ENCODE measurements at regions not wholly inside any gene's neighbourhood (a gene's known extent, or its start where the extent isn't known, plus 50 kb on each side); places are given as distances from the start of the nearest gene placed in this dataset.

DNA sequence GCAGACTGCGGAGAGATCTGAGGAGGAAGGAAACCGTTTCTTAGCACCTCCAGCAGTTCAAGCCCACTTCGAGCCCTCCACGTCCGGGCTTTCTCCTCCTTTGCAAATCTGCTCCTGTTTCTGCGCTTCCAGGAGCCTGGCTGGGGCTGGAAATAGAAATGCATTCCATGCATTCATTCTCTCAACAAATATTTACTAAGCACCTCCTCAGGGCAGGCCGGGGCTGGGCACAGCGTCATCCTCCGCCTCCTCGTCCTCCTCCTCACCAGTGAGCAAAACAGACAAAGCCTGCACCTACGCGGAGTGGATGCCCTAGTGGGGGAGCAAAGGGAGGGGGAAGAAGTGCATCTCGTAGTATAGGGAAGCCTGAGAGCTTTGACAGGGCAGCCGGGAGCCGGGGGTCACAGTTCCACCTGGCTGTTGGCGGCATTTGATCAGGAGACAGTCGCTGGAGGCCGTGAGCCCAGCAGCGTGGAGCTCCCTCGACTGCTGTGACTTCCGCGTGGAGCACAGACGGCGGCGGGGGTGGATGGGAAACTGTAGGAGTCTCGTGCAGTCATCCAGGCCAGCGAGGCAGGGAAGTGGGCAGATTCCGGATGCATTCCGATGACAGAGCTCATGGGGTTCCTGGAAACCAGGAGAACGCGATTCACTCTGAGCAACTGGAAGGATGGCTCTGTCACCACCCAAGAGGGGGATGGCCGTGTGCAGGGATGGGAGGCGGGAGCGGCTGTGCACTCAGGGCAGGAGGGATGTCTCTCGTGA is 93.5 kb downstream of the SIK1 start:
- ATAC-seq (no peak), DNase-seq (ENCODE audit: low read depth, low spot score) (no peak)
- ChIA-PET POLR2A (interaction anchor here (0.8 kb wide), 1 partner anchor 590 kb away, joined by 3 read pairs; no protein-coding TSS in a partner anchor), RAD21 (ENCODE audit: low non-redundant PET in 1 of 2, low total read pairs in 2 of 2, uncharacterized antibody in 2 of 2, unreplicated experiment in 2 of 2) (no interaction called here), CTCF (no interaction called here)
- peak overlapping the region; percentile 27; the same call in 1 of the 2 replicates for H3K4me2 ChIP-seq (ENCODE audit: low read length)
- H4K20me1 ChIP-seq (ENCODE audit: insufficient read depth): no peaks in the 10 kb centered on the region
- no peaks in the 10 kb centered on the region for H3K27me3 ChIP-seq (ENCODE audit: insufficient read depth, low read length)
- no peak overlapping the region for H3K4me3 ChIP-seq (replicated peaks in 1 of 2; ENCODE audit: low read depth in 1 of 2, low read length in 2 of 2)
- no TSS peak for BruUV-seq (replicated peaks)
- no peaks in the 10 kb centered on the region for H3K36me3 ChIP-seq (ENCODE audit: control insufficient read depth in 1 of 2, insufficient read depth in 2 of 2, low read length in 2 of 2)
- H3K9ac ChIP-seq (ENCODE audit: low read length): no peak overlapping the region
- H2AFZ ChIP-seq (ENCODE audit: low read depth, low read length, poor library complexity, severe bottlenecking): no peak overlapping the region
- no peaks in the 10 kb centered on the region for H3K9me2 ChIP-seq (ENCODE audit: insufficient read depth)
- H3K9me3 ChIP-seq (ENCODE audit: control insufficient read depth in 1 of 2, insufficient read depth in 1 of 2, low read depth in 1 of 2, low read length in 2 of 2): no peaks in the 10 kb centered on the region
- peaks cover 2 to 9% of the 10 kb centered on the region in 2 experiments; a peak in 2 of 4 replicates for H3K4me1 ChIP-seq (ENCODE audit: control insufficient read depth in 1 of 2, insufficient read depth in 2 of 2, low read length in 2 of 2)
- H3K79me2 ChIP-seq (ENCODE audit: insufficient read depth, low read length): no peaks in the 10 kb centered on the region
- intact Hi-C loops (cut with micrococcal nuclease): no loop called here
- no peak overlapping the region for H3K27ac ChIP-seq (ENCODE audit: low read depth, low read length)
- no peak for TF ChIP-seq FOSL1 (IDR thresholded peaks at IDR 0.05; ENCODE audit: low read depth)
- no peak for TF ChIP-seq CEBPB (IDR thresholded peaks at IDR 0.05; ENCODE audit: low read depth)
- no peak for TF ChIP-seq CBX3 (IDR thresholded peaks at IDR 0.05; ENCODE audit: low read depth)
- no peak for TF ChIP-seq ELF1 (IDR thresholded peaks at IDR 0.05; ENCODE audit: borderline replicate concordance, low read depth)
- no peak for TF ChIP-seq ZNF274 (IDR thresholded peaks at IDR 0.05; ENCODE audit: low read depth, low read length)
- TF ChIP-seq, protein P1, sequence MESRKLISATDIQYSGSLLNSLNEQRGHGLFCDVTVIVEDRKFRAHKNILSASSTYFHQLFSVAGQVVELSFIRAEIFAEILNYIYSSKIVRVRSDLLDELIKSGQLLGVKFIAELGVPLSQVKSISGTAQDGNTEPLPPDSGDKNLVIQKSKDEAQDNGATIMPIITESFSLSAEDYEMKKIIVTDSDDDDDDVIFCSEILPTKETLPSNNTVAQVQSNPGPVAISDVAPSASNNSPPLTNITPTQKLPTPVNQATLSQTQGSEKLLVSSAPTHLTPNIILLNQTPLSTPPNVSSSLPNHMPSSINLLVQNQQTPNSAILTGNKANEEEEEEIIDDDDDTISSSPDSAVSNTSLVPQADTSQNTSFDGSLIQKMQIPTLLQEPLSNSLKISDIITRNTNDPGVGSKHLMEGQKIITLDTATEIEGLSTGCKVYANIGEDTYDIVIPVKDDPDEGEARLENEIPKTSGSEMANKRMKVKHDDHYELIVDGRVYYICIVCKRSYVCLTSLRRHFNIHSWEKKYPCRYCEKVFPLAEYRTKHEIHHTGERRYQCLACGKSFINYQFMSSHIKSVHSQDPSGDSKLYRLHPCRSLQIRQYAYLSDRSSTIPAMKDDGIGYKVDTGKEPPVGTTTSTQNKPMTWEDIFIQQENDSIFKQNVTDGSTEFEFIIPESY (IDR thresholded peaks at IDR 0.05; ENCODE audit: extremely low read depth, insufficient replicate concordance, low read length): no peak
- TF ChIP-seq CTCF (IDR thresholded peaks at IDR 0.05 in 2 of 3, conservative IDR thresholded peaks at IDR 0.05 in 1 of 3; ENCODE audit: borderline replicate concordance in 1 of 3, insufficient read depth in 1 of 3, low read depth in 2 of 3, low read length in 2 of 3): no peak
- no peak for TF ChIP-seq EZH2 (IDR thresholded peaks at IDR 0.05)
- TF ChIP-seq YY1 (IDR thresholded peaks at IDR 0.05; ENCODE audit: extremely low read depth, insufficient replicate concordance, low read depth, low read length): no peak
- no peak for TF ChIP-seq POLR2A (IDR thresholded peaks at IDR 0.05; ENCODE audit: borderline replicate concordance, extremely low read depth, insufficient read depth, insufficient read length)
- no peak for TF ChIP-seq EGR1 (IDR thresholded peaks at IDR 0.05; ENCODE audit: low read depth)
- no peak for TF ChIP-seq EZH2phosphoT487 (IDR thresholded peaks at IDR 0.05; ENCODE audit: borderline replicate concordance)
- no peak for TF ChIP-seq MAX (IDR thresholded peaks at IDR 0.05)
- TF ChIP-seq ZFX (IDR thresholded peaks at IDR 0.05): no peak
- TF ChIP-seq, protein P2, sequence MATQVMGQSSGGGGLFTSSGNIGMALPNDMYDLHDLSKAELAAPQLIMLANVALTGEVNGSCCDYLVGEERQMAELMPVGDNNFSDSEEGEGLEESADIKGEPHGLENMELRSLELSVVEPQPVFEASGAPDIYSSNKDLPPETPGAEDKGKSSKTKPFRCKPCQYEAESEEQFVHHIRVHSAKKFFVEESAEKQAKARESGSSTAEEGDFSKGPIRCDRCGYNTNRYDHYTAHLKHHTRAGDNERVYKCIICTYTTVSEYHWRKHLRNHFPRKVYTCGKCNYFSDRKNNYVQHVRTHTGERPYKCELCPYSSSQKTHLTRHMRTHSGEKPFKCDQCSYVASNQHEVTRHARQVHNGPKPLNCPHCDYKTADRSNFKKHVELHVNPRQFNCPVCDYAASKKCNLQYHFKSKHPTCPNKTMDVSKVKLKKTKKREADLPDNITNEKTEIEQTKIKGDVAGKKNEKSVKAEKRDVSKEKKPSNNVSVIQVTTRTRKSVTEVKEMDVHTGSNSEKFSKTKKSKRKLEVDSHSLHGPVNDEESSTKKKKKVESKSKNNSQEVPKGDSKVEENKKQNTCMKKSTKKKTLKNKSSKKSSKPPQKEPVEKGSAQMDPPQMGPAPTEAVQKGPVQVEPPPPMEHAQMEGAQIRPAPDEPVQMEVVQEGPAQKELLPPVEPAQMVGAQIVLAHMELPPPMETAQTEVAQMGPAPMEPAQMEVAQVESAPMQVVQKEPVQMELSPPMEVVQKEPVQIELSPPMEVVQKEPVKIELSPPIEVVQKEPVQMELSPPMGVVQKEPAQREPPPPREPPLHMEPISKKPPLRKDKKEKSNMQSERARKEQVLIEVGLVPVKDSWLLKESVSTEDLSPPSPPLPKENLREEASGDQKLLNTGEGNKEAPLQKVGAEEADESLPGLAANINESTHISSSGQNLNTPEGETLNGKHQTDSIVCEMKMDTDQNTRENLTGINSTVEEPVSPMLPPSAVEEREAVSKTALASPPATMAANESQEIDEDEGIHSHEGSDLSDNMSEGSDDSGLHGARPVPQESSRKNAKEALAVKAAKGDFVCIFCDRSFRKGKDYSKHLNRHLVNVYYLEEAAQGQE (IDR thresholded peaks at IDR 0.05; ENCODE audit: low read depth): no peak
- TF ChIP-seq SRF (IDR thresholded peaks at IDR 0.05; ENCODE audit: low read depth): no peak
- no peak for TF ChIP-seq SP1 (IDR thresholded peaks at IDR 0.05; ENCODE audit: low read depth)
- no peak for TF ChIP-seq POLR2AphosphoS5 (IDR thresholded peaks at IDR 0.05; ENCODE audit: low read depth, low read length)
- TF ChIP-seq RAD21 (IDR thresholded peaks at IDR 0.05; ENCODE audit: low read depth): no peak

Measured in HCT116 (cell line).